CD4-positive, alpha-beta T cell (primary cell): ENCODE measurements at regions not wholly inside any gene's neighbourhood (a gene's known extent, or its start where the extent isn't known, plus 50 kb on each side); places are given as distances from the start of the nearest gene placed in this dataset.
A peak's percentile ranks its signal among the peaks of the same experiment; 100 is the strongest.

Experiments
- ATAC-seq: fragments of 200-7000 bp; cut with Tn5 transposase; one replicate; pipeline ENCODE4 v1.10.0; 2022; ENCODE audit warnings: mild to moderate bottlenecking; ENCODE audit not compliant: poor library complexity
- CTCF ChIA-PET: fragments of 350-600 bp; sonication (Branson Sonifier 250); formaldehyde crosslinking; loops from one replicate; lab custom pipeline; 2021; ENCODE audit warnings: antibody characterized with exemption, inconsistent platforms; lab: Charles Lee
- POLR2A ChIA-PET: fragments of 350-600 bp; sonication (Branson Sonifier 250); formaldehyde crosslinking; loops from one replicate; lab custom pipeline; 2021; ENCODE audit warnings: antibody characterized with exemption, inconsistent platforms; lab: Charles Lee
- DNase-seq, 14 experiments: peaks; one replicate each; pipeline ENCODE4 v3.0.0-alpha.2; 2013 to 2020; ENCODE audit warnings: mixed read lengths in 2 of 14
- H3K27ac ChIP-seq, 2 donors: one replicate each; pipeline versions ENCODE4 v1.5.1 to v1.7.0; 2013; ENCODE audit warnings: low read length in 2 of 2, low read depth in 1 of 2, mild to moderate bottlenecking in 1 of 2
- H3K27me3 ChIP-seq, 2 experiments: 1 replicate in 1 of 2; 2 replicates in 1 of 2; pipeline versions ENCODE4 v1.6.1 to v1.7.0; 2013; ENCODE audit warnings: low read length in 2 of 2, control low read depth in 1 of 2, mild to moderate bottlenecking in 1 of 2, moderate library complexity in 1 of 2; ENCODE audit not compliant: insufficient read depth in 2 of 2, control insufficient read depth in 1 of 2
- H3K36me3 ChIP-seq: one replicate; pipeline ENCODE4 v1.6.1; 2013; ENCODE audit warnings: low read length, control low read depth; ENCODE audit not compliant: insufficient read depth
- H3K4me1 ChIP-seq: one replicate; pipeline ENCODE4 v1.6.1; 2013; ENCODE audit warnings: low read length, control low read depth; ENCODE audit not compliant: insufficient read depth
- H3K4me3 ChIP-seq: one replicate; pipeline ENCODE4 v1.5.1; 2013; ENCODE audit warnings: mild to moderate bottlenecking, low read length, moderate library complexity
- H3K9me3 ChIP-seq, 2 experiments: 1 replicate in 1 of 2; 2 replicates in 1 of 2; pipeline versions ENCODE4 v1.6.1 to v1.7.0; 2013; ENCODE audit warnings: low read length in 2 of 2, mild to moderate bottlenecking in 2 of 2, control low read depth in 1 of 2, moderate library complexity in 1 of 2; ENCODE audit not compliant: control insufficient read depth in 1 of 2, insufficient read depth in 1 of 2
- H3K27ac Mint-ChIP-seq: one replicate; pipeline ENCODE4 v1.8.0; 2020; ENCODE audit warnings: mixed read lengths
- H3K27me3 Mint-ChIP-seq: one replicate; pipeline ENCODE4 v1.8.0; 2021; ENCODE audit warnings: mixed read lengths
- H3K36me3 Mint-ChIP-seq: one replicate; pipeline ENCODE4 v1.8.0; 2021; ENCODE audit warnings: low read depth, mixed read lengths
- H3K4me1 Mint-ChIP-seq: one replicate; pipeline ENCODE4 v1.8.0; 2021; ENCODE audit warnings: low read depth, mixed read lengths
- H3K4me3 Mint-ChIP-seq: one replicate; pipeline ENCODE4 v1.8.0; 2020; ENCODE audit warnings: mild to moderate bottlenecking, mixed read lengths
- H3K9me3 Mint-ChIP-seq: one replicate; pipeline ENCODE4 v1.8.0; 2020; ENCODE audit warnings: mixed read lengths
- CTCF ChIP-seq: fragments of 200-600 bp; IDR thresholded peaks from one replicate; pipeline ENCODE4 v1.8.0; 2022; ENCODE audit warnings: antibody characterized with exemption, mild to moderate bottlenecking
- intact Hi-C, 2 experiments: fragments of 100-400 bp; cut with DNase I in 1 of 2; cut with micrococcal nuclease in 1 of 2; formaldehyde crosslinking; loops; one replicate each; pipeline versions ENCODE4 v1.15.1 to v1.9.0; 2023 to 2025; cut with DNase I, micrococcal nuclease

GRCh38 chr22:25388415-25388814 is 169.0 kb downstream of the CRYBB2 start:
- DNase-seq (no peak), ATAC-seq (no peak)
- Histone ChIP-seq H3K9me3 (no peaks in the 10 kb centered on the region), H3K27me3 (no peaks in the 10 kb centered on the region), H3K4me3 (no peak overlapping the region), H3K27ac (no peak overlapping the region), H3K36me3 (no peaks in the 10 kb centered on the region), H3K4me1 (peaks cover 64% of the 10 kb centered on the region)
- Mint-ChIP-seq H3K36me3 (no peaks in the 10 kb centered on the region), H3K4me1 (peaks cover 56% of the 10 kb centered on the region), H3K9me3 (no peaks in the 10 kb centered on the region), H3K27me3 (no peaks in the 10 kb centered on the region), H3K27ac (no peak overlapping the region), H3K4me3 (no peak overlapping the region)
- intact Hi-C loops = no loop called here
- ChIA-PET CTCF (no interaction called here), POLR2A (interaction anchor here (1.1 kb wide), 1 partner anchor 15 kb away, joined by 4 read pairs; no protein-coding TSS in a partner anchor)
- no peak for TF ChIP-seq CTCF

GRCh38 chr22:25388866-25389540 is 169.6 kb downstream of the CRYBB2 start:
- POLR2A ChIA-PET = interaction anchor here (1.1 kb wide), 1 partner anchor 15 kb away, joined by 4 read pairs; no protein-coding TSS in a partner anchor
- CTCF ChIA-PET = no interaction called here
- intact Hi-C loops = no loop called here
- no peaks in the 10 kb centered on the region for H3K36me3 ChIP-seq
- DNase-seq = peak in 2 of 14 experiments; percentile 15 to 38
- H3K27me3 ChIP-seq = no peaks in the 10 kb centered on the region
- Mint-ChIP-seq H3K9me3 (no peaks in the 10 kb centered on the region), H3K27me3 (no peaks in the 10 kb centered on the region), H3K27ac (no peak overlapping the region), H3K36me3 (no peaks in the 10 kb centered on the region), H3K4me1 (peaks cover 56% of the 10 kb centered on the region), H3K4me3 (peak overlapping the region; percentile 25)
- no peaks in the 10 kb centered on the region for H3K9me3 ChIP-seq
- H3K4me3 ChIP-seq = no peak overlapping the region
- no peak for TF ChIP-seq CTCF
- H3K4me1 ChIP-seq = peaks cover 64% of the 10 kb centered on the region
- no peak for ATAC-seq
- no peak overlapping the region for H3K27ac ChIP-seq

GRCh38 chr22:25389541-25389919 is 170.1 kb downstream of the CRYBB2 start:
- Mint-ChIP-seq H3K27me3 (no peaks in the 10 kb centered on the region), H3K9me3 (no peaks in the 10 kb centered on the region), H3K4me3 (no peak overlapping the region), H3K4me1 (peaks cover 56% of the 10 kb centered on the region), H3K36me3 (no peaks in the 10 kb centered on the region), H3K27ac (no peak overlapping the region)
- ATAC-seq = no peak
- intact Hi-C loops = no loop called here
- TF ChIP-seq CTCF = no peak
- H3K27ac ChIP-seq = no peak overlapping the region
- CTCF ChIA-PET = no interaction called here
- no peaks in the 10 kb centered on the region for H3K36me3 ChIP-seq
- no peaks in the 10 kb centered on the region for H3K9me3 ChIP-seq
- no peaks in the 10 kb centered on the region for H3K27me3 ChIP-seq
- H3K4me1 ChIP-seq = peaks cover 64% of the 10 kb centered on the region
- no peak for DNase-seq
- no peak overlapping the region for H3K4me3 ChIP-seq
- POLR2A ChIA-PET = interaction anchor here (1.1 kb wide), 1 partner anchor 14 kb away, joined by 4 read pairs; no protein-coding TSS in a partner anchor
